Cerebellar cortex (tissue), 1 donor: ENCODE measurements at regions not wholly inside any gene's neighbourhood (a gene's known extent, or its start where the extent isn't known, plus 50 kb on each side); places are given as distances from the start of the nearest gene placed in this dataset.
"Not testable (repeated sequence)": the region's sequence is repeated elsewhere in the genome, so short reads cannot be mapped to it uniquely, and the experiment has no call there.

Source experiments
- DNase-seq: peaks from one replicate; pipeline ENCODE4 v3.0.0-alpha.2; 2015; ENCODE audit warnings: low spot score

GRCh38 chr5:164115420-164115819 is 610.0 kb downstream of the MAT2B start:
- no peak for DNase-seq

DNA sequence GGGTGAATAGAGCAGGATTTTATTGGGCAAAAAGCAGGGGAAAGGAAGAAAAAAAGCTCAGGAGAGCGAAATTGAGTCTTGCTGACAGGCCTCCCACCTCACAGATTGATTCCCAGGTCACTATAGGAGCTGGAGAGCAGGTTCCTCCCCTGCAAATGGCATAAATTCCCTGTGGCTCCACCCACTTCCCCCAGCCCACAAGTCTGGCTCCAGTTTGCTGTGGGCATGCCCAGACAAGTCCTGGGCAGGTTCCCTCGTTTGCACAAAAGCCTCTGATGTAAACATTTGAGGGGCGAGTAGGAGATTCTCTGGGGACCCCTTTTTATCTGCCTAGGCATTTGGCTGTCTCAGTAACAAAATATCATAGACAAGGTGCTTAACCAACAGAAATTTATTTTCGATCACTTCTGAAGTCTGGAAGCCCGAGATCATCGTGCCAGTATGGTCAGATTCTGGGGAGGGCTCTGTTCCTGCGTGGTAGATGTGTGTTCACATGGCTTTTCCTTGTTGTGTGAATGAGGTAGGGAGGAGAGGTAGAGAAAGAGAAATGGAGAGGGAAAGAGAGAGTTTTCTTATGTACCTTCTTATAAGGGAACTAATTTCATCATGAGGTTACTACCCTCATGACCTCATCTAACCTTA is 614.5 kb downstream of the MAT2B start:
- DNase-seq: peak; percentile 58

- DNase-seq: no peak
Observed at GRCh38 chr5:164127527-164127926, 622.1 kb downstream of the MAT2B start.

DNA sequence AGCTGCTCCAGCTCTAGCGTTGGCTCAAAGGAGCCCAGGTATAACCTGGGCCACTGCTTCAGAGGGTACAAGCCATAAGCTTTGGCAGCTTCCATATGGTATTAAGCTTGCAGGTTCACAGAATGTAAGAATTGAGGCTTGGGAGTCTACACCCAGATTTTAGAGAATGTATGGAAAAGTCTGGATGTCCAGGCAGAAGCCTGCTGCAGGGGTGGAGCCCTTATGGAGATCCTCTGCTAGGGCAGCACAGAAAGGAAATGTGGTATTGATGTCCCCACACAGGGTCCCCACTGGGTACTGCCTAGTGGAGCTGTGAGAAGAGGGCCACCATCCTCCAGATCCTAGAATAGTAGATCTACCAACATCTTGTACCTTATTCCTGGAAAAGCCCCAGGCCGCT is 626.9 kb downstream of the MAT2B start:
- no peak for DNase-seq

- DNase-seq: no peak
Observed at GRCh38 chr5:164137095-164137494, 631.7 kb downstream of the MAT2B start.

DNA sequence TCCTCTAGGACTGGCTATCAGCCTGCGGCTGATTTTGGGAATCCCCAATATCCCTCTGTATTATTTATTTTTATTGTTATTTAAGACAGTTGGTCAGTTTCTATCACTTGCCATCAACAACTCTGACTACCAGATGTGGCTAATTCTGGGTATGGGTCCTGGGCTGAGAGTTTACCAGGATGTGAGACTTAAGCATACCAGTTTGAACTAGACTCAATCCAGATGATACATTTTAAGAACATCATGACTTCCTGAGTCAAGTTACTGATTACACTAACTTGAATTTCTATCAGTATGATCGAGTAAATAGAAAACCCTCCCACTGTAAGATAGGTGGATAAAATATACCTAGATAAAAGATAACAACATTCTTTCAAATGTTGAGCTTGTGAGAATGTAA is 634.0 kb downstream of the MAT2B start:
- DNase-seq: no peak

DNA sequence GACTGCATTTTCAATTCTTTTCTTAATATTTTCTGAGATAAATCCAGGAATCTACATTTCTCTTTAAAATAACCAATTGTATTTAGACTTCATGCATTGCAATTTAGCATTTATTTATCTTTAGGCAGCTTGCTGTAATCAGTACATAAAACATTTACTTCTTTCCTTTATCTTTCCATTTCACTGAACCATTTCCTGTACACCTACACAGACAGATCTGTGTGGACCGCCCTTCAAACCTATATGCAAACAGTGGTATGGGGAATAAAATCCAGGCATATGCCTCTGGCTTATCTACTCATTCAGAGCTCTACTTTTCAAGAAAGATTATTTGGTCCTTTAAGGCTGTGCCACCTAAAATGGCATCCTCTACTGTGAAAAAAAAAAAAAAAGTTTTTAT is 640.0 kb downstream of the MAT2B start:
- DNase-seq: no peak

DNA sequence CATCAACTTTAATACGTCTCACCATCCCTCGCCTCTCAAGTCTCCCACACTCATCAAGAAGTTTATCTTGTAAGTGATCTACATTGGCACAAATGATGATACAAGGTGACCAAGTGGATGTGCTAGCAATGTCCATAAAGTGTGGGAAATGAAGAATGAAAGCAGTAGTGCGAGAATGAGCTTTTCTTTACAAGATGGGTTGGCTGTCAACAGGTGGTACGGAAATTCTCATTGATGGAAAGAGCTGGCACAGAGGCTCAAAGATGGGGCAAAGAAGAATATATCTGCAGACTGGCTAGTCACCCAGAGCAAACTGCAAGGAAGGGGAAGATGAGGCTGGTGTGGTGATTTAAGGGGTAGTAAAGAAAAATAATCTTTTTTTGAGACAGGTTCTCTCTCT is 640.8 kb downstream of the MAT2B start:
- DNase-seq: no peak

DNA sequence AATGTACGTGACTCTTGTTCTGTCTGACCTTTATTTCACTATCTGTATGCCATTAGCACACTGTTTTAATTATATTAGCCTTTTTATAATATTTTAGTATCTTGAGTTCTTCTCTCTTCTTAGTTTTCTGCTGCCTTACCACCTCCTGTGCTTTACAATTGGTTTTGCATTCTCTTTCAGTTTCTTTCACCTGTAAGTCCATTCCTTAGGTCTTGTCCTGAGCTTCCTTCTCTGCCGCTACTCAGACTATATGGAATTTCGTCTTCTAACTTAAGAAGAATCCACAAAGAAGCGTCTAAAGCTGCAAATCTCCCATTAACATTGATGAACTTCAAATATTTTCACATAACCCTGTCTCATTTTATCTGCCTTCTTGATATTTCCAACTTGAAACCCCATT is 642.9 kb downstream of the MAT2B start:
- no peak for DNase-seq

DNA sequence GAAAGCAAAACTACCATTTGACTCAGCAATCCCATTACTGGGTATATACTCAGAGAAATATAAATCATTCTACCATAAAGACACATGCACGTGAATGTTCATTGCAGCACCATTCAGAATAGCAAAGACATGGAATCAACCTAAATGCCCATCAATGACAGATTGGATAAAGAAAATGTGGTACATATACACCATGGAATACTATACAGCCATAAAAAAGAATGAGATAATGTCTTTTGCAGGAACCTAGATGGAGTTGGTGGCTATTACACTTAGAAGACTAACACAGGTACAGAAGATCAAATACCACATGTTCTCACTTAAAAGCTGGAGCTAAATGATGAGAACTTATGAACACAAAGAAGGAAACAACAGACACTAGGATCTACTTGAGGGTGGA is 647.1 kb downstream of the MAT2B start:
- DNase-seq: not testable (repeated sequence)

DNA sequence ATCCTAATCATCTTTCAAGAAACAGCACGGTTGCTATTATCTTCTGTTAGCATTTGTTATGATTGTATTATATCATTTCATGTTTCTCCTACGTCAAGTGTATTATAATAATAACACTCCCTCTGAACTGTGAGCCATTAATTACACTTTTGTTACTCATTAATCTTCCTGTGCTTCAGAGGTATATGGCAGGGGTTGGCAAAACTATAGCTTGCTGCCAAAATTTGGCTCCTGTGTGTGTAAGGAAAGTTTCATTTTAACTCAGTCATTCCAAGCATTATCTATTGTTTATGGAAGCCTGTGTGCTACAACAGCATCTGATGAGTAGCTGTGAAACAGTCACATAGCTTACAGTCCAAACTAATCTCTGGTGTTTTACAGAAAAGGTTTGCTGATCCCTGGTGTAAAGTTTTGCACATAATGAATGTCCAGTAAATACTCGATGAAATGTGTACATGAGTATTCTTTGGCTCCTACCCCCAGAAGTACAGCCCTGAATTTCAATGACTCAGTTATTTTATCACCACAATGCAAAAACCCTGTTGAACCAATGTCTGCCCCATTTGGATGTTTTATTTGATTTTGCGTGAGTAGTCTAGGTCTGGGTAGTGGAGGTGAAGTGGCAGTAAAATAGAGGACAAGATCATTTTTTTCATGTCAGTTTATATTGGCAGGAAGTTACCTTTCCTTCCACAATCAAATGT is 648.2 kb downstream of the MAT2B start:
- no peak for DNase-seq

- DNase-seq: no peak
Observed at GRCh38 chr5:164170814-164171213, 665.4 kb downstream of the MAT2B start.

GRCh38 chr5:164175083-164175482 is 669.7 kb downstream of the MAT2B start:
- DNase-seq: no peak

DNA sequence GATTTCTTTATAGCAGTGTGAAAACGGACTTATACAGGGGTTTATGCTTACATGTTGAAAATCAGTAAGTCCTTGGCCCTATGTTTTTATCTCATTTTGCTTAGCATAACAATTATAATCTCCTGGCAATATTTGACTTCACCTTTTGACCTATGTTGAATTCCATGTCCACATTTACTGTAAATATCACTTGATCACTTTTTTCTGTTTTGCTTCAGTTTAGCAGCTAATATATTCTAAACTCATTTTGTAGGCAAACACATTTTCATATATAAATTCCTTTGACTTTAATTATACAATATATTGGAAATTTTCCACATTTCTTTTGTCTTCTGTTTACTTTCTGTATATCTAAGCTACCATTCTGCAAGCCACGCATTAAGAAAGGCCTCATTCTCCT is 674.0 kb downstream of the MAT2B start:
- DNase-seq: no peak

DNA sequence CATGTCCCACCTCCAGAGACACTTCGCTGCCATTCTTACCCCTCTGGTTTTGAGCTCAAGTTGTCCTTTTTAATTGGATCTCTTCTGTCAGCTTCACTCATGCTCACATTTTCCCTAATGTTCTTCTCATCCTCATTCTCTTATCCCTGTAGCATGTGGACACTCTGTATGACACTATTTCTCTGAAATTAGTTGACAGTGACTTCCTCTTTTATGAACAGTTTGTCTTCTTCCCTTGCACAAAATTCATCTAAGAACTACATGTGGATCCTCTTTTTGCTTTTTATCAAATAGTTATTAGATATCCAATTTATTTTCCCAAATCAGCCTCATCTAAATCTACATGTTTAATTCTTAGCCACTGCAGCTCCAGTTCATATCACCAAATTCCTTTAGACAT is 676.2 kb downstream of the MAT2B start:
- DNase-seq: no peak

DNA sequence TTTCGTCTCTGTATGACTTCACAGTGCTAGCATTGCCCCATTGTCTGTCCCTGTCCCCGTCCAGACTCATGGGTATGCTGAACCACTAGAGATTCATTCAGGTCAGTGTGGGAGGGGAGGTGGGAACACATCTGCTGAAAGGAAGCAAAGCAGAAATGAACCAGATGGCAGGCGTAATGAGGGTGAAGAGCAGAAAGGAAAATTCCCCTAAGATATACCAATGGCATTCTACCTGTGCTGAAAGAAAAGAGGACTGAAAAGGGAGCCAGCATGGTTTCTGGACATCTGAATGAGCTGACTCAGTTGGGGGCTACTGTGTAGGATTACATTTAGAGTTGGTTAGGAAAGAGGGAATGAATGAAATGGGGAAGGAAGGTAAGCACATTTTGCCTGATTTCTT is 678.7 kb downstream of the MAT2B start:
- DNase-seq: peak; percentile 3

DNA sequence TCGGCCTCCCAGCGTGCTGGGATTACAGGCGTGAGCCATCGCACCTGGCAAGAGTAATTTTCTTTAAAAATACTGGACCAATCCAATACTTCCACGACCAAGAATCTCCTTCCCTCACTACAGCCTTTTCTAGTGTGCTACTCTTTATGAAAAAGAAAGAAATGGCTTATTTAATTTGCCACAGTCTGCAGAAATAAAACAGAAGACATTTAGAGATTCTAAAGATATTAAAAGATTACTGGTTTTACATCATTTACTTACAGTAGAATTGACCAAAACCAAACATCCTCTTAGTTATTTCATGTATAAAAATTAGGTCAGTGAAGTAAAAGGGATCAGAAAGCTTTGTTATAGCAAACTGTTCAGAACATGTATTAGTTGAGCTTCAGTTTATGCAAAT is 679.6 kb downstream of the MAT2B start:
- no peak for DNase-seq

DNA sequence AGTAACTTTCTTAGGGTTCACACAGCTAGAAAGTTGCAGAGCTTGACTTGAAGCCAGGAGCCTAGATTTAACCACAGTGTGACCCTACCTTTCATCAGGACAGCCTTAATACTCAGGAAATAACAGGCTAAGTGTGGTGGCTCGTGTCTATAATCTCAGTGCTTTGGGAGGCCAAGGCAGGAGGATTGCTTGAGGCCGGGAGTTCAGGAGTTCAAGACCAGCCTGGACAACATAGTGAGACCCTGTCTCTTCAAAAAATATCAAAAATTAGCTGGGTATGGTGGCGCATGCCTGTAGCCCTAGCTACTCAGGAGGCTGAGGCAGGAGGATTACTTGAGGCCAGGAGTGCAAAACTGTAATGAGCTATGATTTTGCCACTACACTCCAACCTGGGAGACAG is 681.1 kb downstream of the MAT2B start:
- DNase-seq: no peak

GRCh38 chr5:164187785-164188184 is 682.4 kb downstream of the MAT2B start:
- DNase-seq: no peak

DNA sequence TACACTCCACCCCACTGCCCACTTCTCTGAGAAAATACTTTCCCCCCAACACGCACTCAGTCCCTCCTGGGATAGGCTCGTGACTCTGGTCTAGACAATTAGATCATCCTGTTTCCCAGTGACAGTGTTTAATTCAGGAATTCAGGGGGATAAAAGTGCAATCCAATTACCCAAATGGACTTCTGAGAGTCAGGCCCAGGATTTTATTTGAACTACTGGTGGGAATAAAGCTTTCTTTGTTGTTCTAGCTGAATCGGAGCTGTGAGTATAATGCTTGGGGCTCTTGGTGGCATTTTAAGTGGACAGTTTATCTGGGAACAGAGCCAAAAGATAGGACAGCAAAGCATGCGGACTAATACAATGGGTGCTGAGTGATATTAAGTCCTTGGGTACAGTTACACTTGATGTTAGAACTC is 683.3 kb downstream of the MAT2B start:
- DNase-seq: no peak

DNA sequence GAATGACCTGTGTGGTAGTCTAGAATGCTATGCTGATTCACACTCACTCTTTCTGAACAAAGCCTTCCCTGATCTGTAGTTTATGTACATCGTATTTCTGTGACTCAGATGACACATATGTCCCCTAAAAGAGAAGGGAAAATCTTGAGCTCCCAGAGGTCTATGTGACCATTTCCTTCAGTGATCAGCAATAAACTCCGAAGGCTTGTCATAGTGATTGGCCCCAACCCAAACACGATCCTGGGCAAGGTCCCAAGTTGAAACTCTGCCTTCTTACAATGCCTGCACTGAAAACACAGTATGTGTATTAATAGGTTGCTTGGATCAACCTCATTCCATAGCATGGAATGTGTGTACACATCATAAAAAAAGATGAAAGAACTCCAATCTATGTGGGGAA is 685.8 kb downstream of the MAT2B start:
- DNase-seq: no peak

GRCh38 chr5:164202338-164202737 is 696.9 kb downstream of the MAT2B start:
- DNase-seq: no peak

- DNase-seq: no peak
Observed at GRCh38 chr5:164203581-164204225, 698.3 kb downstream of the MAT2B start.
